ENCODE measurements at regions not wholly inside any gene's neighbourhood (a gene's known extent, or its start where the extent isn't known, plus 50 kb on each side); places are given as distances from the start of the nearest gene placed in this dataset.

DNA sequence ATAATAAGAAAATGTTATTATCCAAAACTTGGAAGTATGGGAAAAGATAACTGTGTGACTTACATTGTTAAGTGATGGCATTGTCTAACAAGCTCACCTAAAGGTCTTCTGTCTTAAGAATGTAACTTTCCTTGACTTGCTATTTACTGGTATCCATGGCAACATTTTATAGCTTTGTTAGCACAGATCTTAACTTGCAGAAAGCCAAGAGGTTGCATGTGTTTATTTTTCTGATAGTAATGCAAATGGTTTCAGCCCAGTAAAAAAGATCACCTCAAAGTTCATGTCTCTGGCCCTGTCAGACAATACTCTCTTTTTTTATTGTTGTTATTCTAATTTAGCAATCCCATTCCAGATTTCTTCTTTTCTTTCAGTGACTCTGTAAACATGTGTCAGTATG is 425.3 kb downstream of the SPRY1 start:
- peaks cover 2% of the 10 kb centered on the region for H3K27me3 Mint-ChIP-seq
- TF ChIP-seq, protein P1, sequence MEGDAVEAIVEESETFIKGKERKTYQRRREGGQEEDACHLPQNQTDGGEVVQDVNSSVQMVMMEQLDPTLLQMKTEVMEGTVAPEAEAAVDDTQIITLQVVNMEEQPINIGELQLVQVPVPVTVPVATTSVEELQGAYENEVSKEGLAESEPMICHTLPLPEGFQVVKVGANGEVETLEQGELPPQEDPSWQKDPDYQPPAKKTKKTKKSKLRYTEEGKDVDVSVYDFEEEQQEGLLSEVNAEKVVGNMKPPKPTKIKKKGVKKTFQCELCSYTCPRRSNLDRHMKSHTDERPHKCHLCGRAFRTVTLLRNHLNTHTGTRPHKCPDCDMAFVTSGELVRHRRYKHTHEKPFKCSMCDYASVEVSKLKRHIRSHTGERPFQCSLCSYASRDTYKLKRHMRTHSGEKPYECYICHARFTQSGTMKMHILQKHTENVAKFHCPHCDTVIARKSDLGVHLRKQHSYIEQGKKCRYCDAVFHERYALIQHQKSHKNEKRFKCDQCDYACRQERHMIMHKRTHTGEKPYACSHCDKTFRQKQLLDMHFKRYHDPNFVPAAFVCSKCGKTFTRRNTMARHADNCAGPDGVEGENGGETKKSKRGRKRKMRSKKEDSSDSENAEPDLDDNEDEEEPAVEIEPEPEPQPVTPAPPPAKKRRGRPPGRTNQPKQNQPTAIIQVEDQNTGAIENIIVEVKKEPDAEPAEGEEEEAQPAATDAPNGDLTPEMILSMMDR (conservative IDR thresholded peaks at IDR 0.05): no peak
- H3K9me3 Mint-ChIP-seq: peaks cover 11% of the 10 kb centered on the region
- H3K27ac Mint-ChIP-seq: no peak overlapping the region
- no peak for DNase-seq (ENCODE audit: extremely low spot score, unreplicated experiment)
- peaks cover 19% of the 10 kb centered on the region for H3K4me1 Mint-ChIP-seq (ENCODE audit: unreplicated experiment)
- H3K36me3 Mint-ChIP-seq: peaks cover 4% of the 10 kb centered on the region
- H3K4me3 Mint-ChIP-seq: no peak overlapping the region

DNA sequence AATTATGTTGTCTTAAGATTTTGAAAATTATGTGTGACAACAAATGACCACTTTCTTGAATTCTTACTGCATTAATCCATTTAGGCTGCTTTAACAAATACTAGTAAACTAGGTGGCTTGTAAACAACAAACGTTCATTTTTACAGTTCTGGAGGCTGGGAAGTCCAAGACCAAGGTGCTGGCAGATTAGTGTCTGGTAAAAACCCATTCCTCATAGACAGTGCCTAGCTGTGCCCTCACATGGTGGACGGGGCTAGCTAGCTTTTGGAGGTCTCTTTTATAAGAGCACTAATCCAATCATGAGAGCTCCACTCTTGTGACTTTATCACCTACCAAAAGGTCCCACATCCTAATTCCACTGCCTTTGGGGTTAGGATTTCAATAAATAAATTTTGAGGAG is 425.8 kb downstream of the SPRY1 start:
- H3K9me3 Mint-ChIP-seq: peaks cover 11% of the 10 kb centered on the region
- peaks cover 2% of the 10 kb centered on the region for H3K27me3 Mint-ChIP-seq
- TF ChIP-seq, protein P1 (conservative IDR thresholded peaks at IDR 0.05): no peak
- H3K4me1 Mint-ChIP-seq (ENCODE audit: unreplicated experiment): peaks cover 15% of the 10 kb centered on the region
- no peak overlapping the region for H3K4me3 Mint-ChIP-seq
- no peak overlapping the region for H3K27ac Mint-ChIP-seq
- H3K36me3 Mint-ChIP-seq: peaks cover 4% of the 10 kb centered on the region
- no peak for DNase-seq (ENCODE audit: extremely low spot score, unreplicated experiment)

DNA sequence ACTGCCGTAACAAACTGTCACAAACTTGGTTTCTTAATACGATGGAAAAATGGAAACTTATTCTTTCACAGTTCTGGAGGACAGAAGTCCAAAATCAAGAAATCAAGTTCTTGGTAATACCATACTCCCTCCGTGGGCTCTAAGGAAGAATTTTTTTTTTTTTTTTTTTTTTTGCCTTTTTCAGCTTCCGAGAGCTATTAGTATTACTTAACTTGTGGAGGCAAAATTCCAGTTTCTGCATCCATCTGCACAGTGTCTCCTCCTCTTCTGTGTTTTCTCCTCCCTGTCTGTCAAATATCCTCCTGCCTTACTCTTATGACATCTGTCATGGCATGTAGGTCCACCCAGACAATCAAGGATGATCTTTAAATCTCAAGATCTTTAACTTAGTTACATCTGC is 426.6 kb downstream of the SPRY1 start:
- Mint-ChIP-seq H3K4me1 (ENCODE audit: unreplicated experiment) (peaks cover 15% of the 10 kb centered on the region), H3K27ac (no peak overlapping the region), H3K4me3 (no peak overlapping the region), H3K36me3 (peaks cover 4% of the 10 kb centered on the region), H3K9me3 (peaks cover 11% of the 10 kb centered on the region), H3K27me3 (peaks cover 2% of the 10 kb centered on the region)
- TF ChIP-seq, protein P1 (conservative IDR thresholded peaks at IDR 0.05): no peak
- no peak for DNase-seq (ENCODE audit: extremely low spot score, unreplicated experiment)

DNA sequence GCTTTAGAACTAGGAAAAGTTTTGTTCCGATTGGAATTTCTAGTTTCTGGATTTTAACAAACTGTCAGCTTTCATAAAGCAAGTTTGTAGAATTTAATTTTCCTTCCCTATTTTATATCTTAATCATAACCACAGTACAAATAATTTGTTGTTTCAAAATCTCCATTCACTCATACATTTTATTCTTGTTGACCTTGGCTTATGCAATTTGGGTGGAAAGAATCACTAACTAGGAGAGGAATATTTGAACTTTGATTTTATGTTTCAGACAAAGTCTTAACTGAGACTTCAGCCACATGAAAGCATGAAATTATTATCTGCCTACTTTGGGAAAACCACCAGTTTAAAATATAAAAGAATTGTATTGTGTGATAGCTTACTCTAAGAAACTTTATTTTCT is 427.9 kb downstream of the SPRY1 start:
- DNase-seq (ENCODE audit: extremely low spot score, unreplicated experiment): no peak
- H3K27ac Mint-ChIP-seq: no peak overlapping the region
- H3K36me3 Mint-ChIP-seq: peaks cover 4% of the 10 kb centered on the region
- H3K27me3 Mint-ChIP-seq: peaks cover 2% of the 10 kb centered on the region
- TF ChIP-seq, protein P1 (conservative IDR thresholded peaks at IDR 0.05): no peak
- H3K9me3 Mint-ChIP-seq: peaks cover 12% of the 10 kb centered on the region
- H3K4me1 Mint-ChIP-seq (ENCODE audit: unreplicated experiment): peaks cover 15% of the 10 kb centered on the region
- H3K4me3 Mint-ChIP-seq: no peak overlapping the region

DNA sequence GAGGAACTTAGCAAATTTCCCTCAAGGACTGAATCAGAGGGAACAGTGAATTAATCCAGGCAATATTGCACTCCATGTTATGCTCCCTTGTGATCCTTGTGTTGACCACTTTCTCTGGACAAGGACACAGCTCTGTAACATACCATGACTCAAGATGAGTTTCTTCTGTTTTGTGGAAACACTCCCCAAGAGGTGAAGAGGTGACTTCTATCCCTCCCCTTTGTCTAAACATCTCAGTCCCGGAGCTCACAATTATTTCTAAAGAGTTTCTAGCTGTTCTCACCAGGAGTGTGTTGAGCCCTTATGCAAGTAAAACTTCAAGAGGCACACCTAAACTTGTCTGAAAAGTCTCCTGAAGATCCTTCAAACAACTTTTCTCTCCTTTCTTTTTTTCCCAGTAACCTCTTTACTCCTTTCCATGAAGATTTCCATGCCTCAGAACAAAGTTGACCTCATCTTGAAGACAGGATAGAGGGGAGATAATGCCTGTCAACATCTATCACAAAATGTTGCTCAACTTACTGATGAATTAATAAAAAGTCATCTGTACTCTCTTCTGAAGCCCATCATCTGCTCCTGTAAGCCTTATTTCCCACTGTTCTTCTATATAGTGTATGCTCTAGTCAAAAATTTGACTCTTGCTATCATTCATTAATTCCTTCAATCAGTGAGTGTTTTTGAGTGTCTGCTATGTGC is 429.1 kb downstream of the SPRY1 start:
- Mint-ChIP-seq H3K36me3 (peaks cover 4% of the 10 kb centered on the region), H3K4me3 (no peak overlapping the region), H3K27me3 (peaks cover 2% of the 10 kb centered on the region), H3K4me1 (ENCODE audit: unreplicated experiment) (peaks cover 16% of the 10 kb centered on the region), H3K27ac (no peak overlapping the region), H3K9me3 (peaks cover 12% of the 10 kb centered on the region)
- TF ChIP-seq, protein P1 (conservative IDR thresholded peaks at IDR 0.05): no peak
- no peak for DNase-seq (ENCODE audit: extremely low spot score, unreplicated experiment)
